H9 (cell line): ENCODE measurements at regions not wholly inside any gene's neighbourhood (a gene's known extent, or its start where the extent isn't known, plus 50 kb on each side); places are given as distances from the start of the nearest gene placed in this dataset.

Experiments used
- DNase-seq: peaks from one replicate; pipeline ENCODE4 v3.0.0-alpha.2; 2017
- H2AFZ ChIP-seq: one replicate; pipeline ENCODE4 v1.6.1; 2013; ENCODE audit warnings: mild to moderate bottlenecking, low read length, control low read depth, moderate library complexity
- H2AK5ac ChIP-seq: 2 replicates; pipeline ENCODE4 v1.6.1; 2013; ENCODE audit warnings: low read length, control low read depth, mixed read lengths; ENCODE audit not compliant: insufficient read length
- H2BK120ac ChIP-seq: one replicate; pipeline ENCODE4 v1.6.1; 2013; ENCODE audit warnings: low read depth, mild to moderate bottlenecking, low read length, control low read depth, inconsistent platforms; ENCODE audit not compliant: poor library complexity, severe bottlenecking
- H2BK12ac ChIP-seq: 2 replicates; pipeline ENCODE4 v1.6.1; 2013; ENCODE audit warnings: low read length, control low read depth, mixed read lengths, low read depth; ENCODE audit not compliant: insufficient read length
- H2BK15ac ChIP-seq: 2 replicates; pipeline ENCODE4 v1.6.1; 2013; ENCODE audit warnings: low read depth, low read length, control low read depth
- H2BK20ac ChIP-seq: one replicate; pipeline ENCODE4 v1.6.1; 2013; ENCODE audit warnings: low read depth, mild to moderate bottlenecking, low read length, control low read depth, inconsistent platforms; ENCODE audit not compliant: poor library complexity, severe bottlenecking
- H2BK5ac ChIP-seq: 2 replicates; pipeline ENCODE4 v1.6.1; 2013; ENCODE audit warnings: low read length, control low read depth, mixed read lengths; ENCODE audit not compliant: insufficient read length
- H3K14ac ChIP-seq: 2 replicates; pipeline ENCODE4 v1.6.1; 2013; ENCODE audit warnings: low read length, control low read depth; ENCODE audit not compliant: insufficient read depth
- H3K18ac ChIP-seq: 2 replicates; pipeline ENCODE4 v1.6.1; 2013; ENCODE audit warnings: low read depth, mild to moderate bottlenecking, mixed read lengths, low read length, control low read depth; ENCODE audit not compliant: insufficient read length
- H3K23ac ChIP-seq: 2 replicates; pipeline ENCODE4 v1.6.1; 2013; ENCODE audit warnings: low read length, control low read depth, mixed read lengths, low read depth; ENCODE audit not compliant: insufficient read length
- H3K23me2 ChIP-seq: 2 replicates; pipeline ENCODE4 v1.6.1; 2013; ENCODE audit warnings: low read depth, mild to moderate bottlenecking, mixed read lengths, low read length, control low read depth; ENCODE audit not compliant: insufficient read length, poor library complexity, severe bottlenecking
- H3K27ac ChIP-seq: 2 replicates; pipeline ENCODE4 v1.5.1; 2013; ENCODE audit warnings: low read length, control low read depth, mixed read lengths, low read depth; ENCODE audit not compliant: insufficient read length
- H3K27me3 ChIP-seq: 2 replicates; pipeline ENCODE4 v1.6.1; 2013; ENCODE audit warnings: low read length, control low read depth, inconsistent platforms; ENCODE audit not compliant: insufficient read depth
- H3K4ac ChIP-seq: 2 replicates; pipeline ENCODE4 v1.6.1; 2013; ENCODE audit warnings: low read depth, mild to moderate bottlenecking, control low read depth, inconsistent platforms, low read length, moderate library complexity
- H3K4me1 ChIP-seq: 2 replicates; pipeline ENCODE4 v1.6.1; 2013; ENCODE audit warnings: low read length, control low read depth, inconsistent platforms; ENCODE audit not compliant: insufficient read depth
- H3K4me2 ChIP-seq: 2 replicates; pipeline ENCODE4 v1.6.1; 2013; ENCODE audit warnings: low read length, control low read depth, mixed read lengths; ENCODE audit not compliant: insufficient read length, insufficient read depth
- H3K56ac ChIP-seq: 2 replicates; pipeline ENCODE4 v1.6.1; 2013; ENCODE audit warnings: low read depth, mild to moderate bottlenecking, mixed read lengths, low read length, control low read depth; ENCODE audit not compliant: insufficient read length
- H3K79me1 ChIP-seq: 2 replicates; pipeline ENCODE4 v1.6.1; 2013; ENCODE audit warnings: low read depth, mild to moderate bottlenecking, moderate library complexity, low read length, control low read depth, inconsistent platforms; ENCODE audit not compliant: insufficient read depth, poor library complexity, severe bottlenecking
- H3K79me2 ChIP-seq: 2 replicates; pipeline ENCODE4 v1.6.1; 2013; ENCODE audit warnings: low read length, control low read depth, inconsistent platforms; ENCODE audit not compliant: insufficient read depth
- H3K9ac ChIP-seq: 2 replicates; pipeline ENCODE4 v1.6.1; 2013; ENCODE audit warnings: low read length, control low read depth, mixed read lengths; ENCODE audit not compliant: insufficient read length; ENCODE audit errors: extremely low read depth
- H3K9me3 ChIP-seq: one replicate; pipeline ENCODE4 v1.6.1; 2013; ENCODE audit warnings: low read depth, low read length, inconsistent platforms; ENCODE audit not compliant: control insufficient read depth
- H3T11ph ChIP-seq: one replicate; pipeline ENCODE4 v1.6.1; 2013; ENCODE audit warnings: mild to moderate bottlenecking, low read length, control low read depth, inconsistent platforms
- H4K20me1 ChIP-seq: one replicate; pipeline ENCODE4 v1.6.1; 2013; ENCODE audit not compliant: control insufficient read depth, insufficient read length, insufficient read depth
- H4K5ac ChIP-seq: 2 replicates; pipeline ENCODE4 v1.6.1; 2013; ENCODE audit warnings: low read depth, mild to moderate bottlenecking, mixed read lengths, low read length, control low read depth; ENCODE audit not compliant: insufficient read length
- H4K8ac ChIP-seq: replicated peaks from 2 replicates; pipeline ENCODE4 v1.6.1; 2013; ENCODE audit warnings: low read length, control low read depth, mixed read lengths, low read depth; ENCODE audit not compliant: insufficient read length
- H4K91ac ChIP-seq: 2 replicates; pipeline ENCODE4 v1.6.1; 2013; ENCODE audit warnings: low read depth, mild to moderate bottlenecking, moderate library complexity, mixed read lengths, low read length, control low read depth; ENCODE audit not compliant: insufficient read length
- H3K27ac Mint-ChIP-seq, 3 experiments: 2 replicates in 2 of 3; 3 replicates in 1 of 3; pipeline ENCODE4 v1.8.0; 2020 to 2021; ENCODE audit warnings: mixed read lengths in 3 of 3, mild to moderate bottlenecking in 1 of 3, moderate library complexity in 1 of 3
- H3K27me3 Mint-ChIP-seq: 2 replicates; pipeline ENCODE4 v1.8.0; 2021; ENCODE audit warnings: low read depth, mild to moderate bottlenecking, moderate library complexity, mixed read lengths
- H3K36me3 Mint-ChIP-seq, 3 experiments: 2 replicates in 2 of 3; 3 replicates in 1 of 3; pipeline ENCODE4 v1.8.0; 2020 to 2021; ENCODE audit warnings: low read depth in 3 of 3, mixed read lengths in 3 of 3; ENCODE audit not compliant: insufficient read depth in 1 of 3
- H3K4me1 Mint-ChIP-seq, 2 experiments: 2 replicates each; pipeline ENCODE4 v1.8.0; 2020; ENCODE audit warnings: mixed read lengths in 2 of 2
- H3K4me3 Mint-ChIP-seq, 2 experiments: 2 replicates in 1 of 2; 3 replicates in 1 of 2; pipeline ENCODE4 v1.8.0; 2020 to 2021; ENCODE audit warnings: mild to moderate bottlenecking in 2 of 2, mixed read lengths in 2 of 2, moderate library complexity in 1 of 2
- H3K9me3 Mint-ChIP-seq, 2 experiments: 2 replicates in 1 of 2; 3 replicates in 1 of 2; pipeline ENCODE4 v1.8.0; 2020; ENCODE audit warnings: mild to moderate bottlenecking in 2 of 2, mixed read lengths in 2 of 2, moderate library complexity in 1 of 2
- WGBS: extraction: QIAGEN DNeasy Blood & Tissue Kit; methylation state at CpG from one replicate; pipeline ENCODE4 v1.1.7; 2013; ENCODE audit warnings: missing lambda C conversion rate, low lambda C conversion rate, mixed read lengths; ENCODE audit not compliant: insufficient read length; ENCODE audit errors: extremely low coverage; 5-methylcytosine and 5-hydroxymethylcytosine counted together
- TF ChIP-seq, protein P1 (sequence below): fragments of 200-600 bp; sonication (generic); conservative IDR thresholded peaks from 3 replicates; pipeline ENCODE4 v1.8.0; 2021; ENCODE audit warnings: antibody characterized with exemption, mild to moderate bottlenecking

DNA sequence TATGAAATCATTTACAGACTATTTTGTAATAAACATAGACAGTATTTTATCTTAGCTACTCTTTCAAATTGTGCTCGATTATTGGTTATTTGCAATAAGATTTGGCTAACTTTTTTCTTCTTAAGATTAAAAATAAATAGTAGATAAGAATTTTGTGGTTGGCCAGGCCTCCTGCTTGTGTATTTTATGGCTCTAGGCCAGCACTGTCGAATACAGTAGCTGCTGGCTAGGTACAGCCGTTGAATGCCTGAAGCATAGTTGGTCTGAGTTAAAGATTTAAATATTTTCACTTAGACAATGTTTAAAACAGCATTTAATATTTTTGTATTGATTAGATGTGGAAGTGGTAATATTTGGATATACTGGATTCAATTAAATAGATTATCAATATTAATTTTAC is 481.0 kb downstream of the SPRY1 start:
- Mint-ChIP-seq H3K27me3 (no peaks in the 10 kb centered on the region), H3K36me3 (peaks cover 0 to 16% (median 4%) of the 10 kb centered on the region in 3 experiments; a peak in 4 of 7 replicates), H3K27ac (no peak overlapping the region), H3K4me3 (no peak overlapping the region), H3K9me3 (peaks cover 8 to 14% of the 10 kb centered on the region in 2 experiments; a peak in 4 of 5 replicates), H3K4me1 (peaks cover 9 to 10% of the 10 kb centered on the region in 2 experiments)
- Histone ChIP-seq H2BK15ac (no peak overlapping the region), H3K27me3 (no peaks in the 10 kb centered on the region), H4K8ac (no peak overlapping the region), H3K14ac (no peak overlapping the region), H2AFZ (no peak overlapping the region), H4K5ac (no peak overlapping the region), H3K4me1 (no peaks in the 10 kb centered on the region), H3K23me2 (no peaks in the 10 kb centered on the region), H3K9me3 (no peaks in the 10 kb centered on the region), H3K4ac (no peak overlapping the region), H3K9ac (no peak overlapping the region), H3T11ph (no peak overlapping the region), H2AK5ac (no peak overlapping the region), H3K18ac (no peak overlapping the region), H3K79me2 (no peaks in the 10 kb centered on the region), H3K23ac (no peak overlapping the region), H2BK5ac (no peak overlapping the region), H2BK12ac (no peak overlapping the region), H3K79me1 (no peaks in the 10 kb centered on the region), H3K56ac (no peak overlapping the region), H3K4me2 (no peak overlapping the region), H4K91ac (no peak overlapping the region), H3K27ac (no peak overlapping the region), H4K20me1 (no peaks in the 10 kb centered on the region), H2BK120ac (no peak overlapping the region), H2BK20ac (no peak overlapping the region)
- TF ChIP-seq, protein P1, sequence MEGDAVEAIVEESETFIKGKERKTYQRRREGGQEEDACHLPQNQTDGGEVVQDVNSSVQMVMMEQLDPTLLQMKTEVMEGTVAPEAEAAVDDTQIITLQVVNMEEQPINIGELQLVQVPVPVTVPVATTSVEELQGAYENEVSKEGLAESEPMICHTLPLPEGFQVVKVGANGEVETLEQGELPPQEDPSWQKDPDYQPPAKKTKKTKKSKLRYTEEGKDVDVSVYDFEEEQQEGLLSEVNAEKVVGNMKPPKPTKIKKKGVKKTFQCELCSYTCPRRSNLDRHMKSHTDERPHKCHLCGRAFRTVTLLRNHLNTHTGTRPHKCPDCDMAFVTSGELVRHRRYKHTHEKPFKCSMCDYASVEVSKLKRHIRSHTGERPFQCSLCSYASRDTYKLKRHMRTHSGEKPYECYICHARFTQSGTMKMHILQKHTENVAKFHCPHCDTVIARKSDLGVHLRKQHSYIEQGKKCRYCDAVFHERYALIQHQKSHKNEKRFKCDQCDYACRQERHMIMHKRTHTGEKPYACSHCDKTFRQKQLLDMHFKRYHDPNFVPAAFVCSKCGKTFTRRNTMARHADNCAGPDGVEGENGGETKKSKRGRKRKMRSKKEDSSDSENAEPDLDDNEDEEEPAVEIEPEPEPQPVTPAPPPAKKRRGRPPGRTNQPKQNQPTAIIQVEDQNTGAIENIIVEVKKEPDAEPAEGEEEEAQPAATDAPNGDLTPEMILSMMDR = no peak
- WGBS = no CpG with 5 or more reads among the region's 3 CpGs
- no peak for DNase-seq
